IMR-90 (cell line): ENCODE measurements at regions not wholly inside any gene's neighbourhood (a gene's known extent, or its start where the extent isn't known, plus 50 kb on each side); places are given as distances from the start of the nearest gene placed in this dataset.

Experiments
- ATAC-seq: fragments of 200-7000 bp; cut with Tn5 transposase; 2 replicates; pipeline ENCODE4 v1.9.1; 2020; ENCODE audit warnings: low read depth, mild to moderate bottlenecking, moderate library complexity
- BruUV-seq: library from RNA; stranded (reverse); fragments of 400-500 nt; replicated peaks from 2 replicates; lab custom pipeline; 2021; lab: Mats Ljungman, UMichigan
- CTCF ChIA-PET: fragments of 300-600 bp; formaldehyde crosslinking; extraction: SDS; loops from one replicate; lab custom pipeline; 2021; ENCODE audit warnings: antibody characterized with exemption; lab: Yijun Ruan, JAX
- POLR2A ChIA-PET: fragments of 300-600 bp; sonication (Branson Sonifier 250); formaldehyde crosslinking; loops from one replicate; lab custom pipeline; 2022; ENCODE audit warnings: antibody characterized with exemption; ENCODE audit not compliant: unreplicated experiment; lab: Charles Lee
- DNase-seq: peaks from one replicate; pipeline ENCODE4 v3.0.0; 2013
- H2AFZ ChIP-seq: replicated peaks from 2 replicates; pipeline ENCODE3; 2013; ENCODE audit warnings: low read length, mild to moderate bottlenecking; ENCODE audit not compliant: poor library complexity
- H2AK5ac ChIP-seq: 2 replicates; pipeline ENCODE4 v1.6.1; 2013; ENCODE audit warnings: low read depth, low read length, inconsistent platforms
- H2AK9ac ChIP-seq: replicated peaks from 2 replicates; pipeline ENCODE3; 2013; ENCODE audit warnings: mild to moderate bottlenecking, low read depth, low read length, moderate library complexity; ENCODE audit not compliant: poor library complexity
- H2BK120ac ChIP-seq: 2 replicates; pipeline ENCODE4 v1.6.1; 2013; ENCODE audit warnings: low read depth, low read length, inconsistent platforms
- H2BK15ac ChIP-seq: 3 replicates; pipeline ENCODE4 v1.6.1; 2013; ENCODE audit warnings: low read depth, low read length, inconsistent platforms
- H2BK20ac ChIP-seq: 2 replicates; pipeline ENCODE4 v1.6.1; 2013; ENCODE audit warnings: low read depth, mild to moderate bottlenecking, inconsistent platforms, low read length, moderate library complexity
- H2BK5ac ChIP-seq: 2 replicates; pipeline ENCODE4 v1.6.1; 2013; ENCODE audit warnings: mild to moderate bottlenecking, low read depth, low read length, inconsistent platforms; ENCODE audit not compliant: poor library complexity, severe bottlenecking
- H3K14ac ChIP-seq: replicated peaks from 2 replicates; pipeline ENCODE4 v1.6.1; 2013; ENCODE audit warnings: low read depth, low read length, inconsistent platforms
- H3K18ac ChIP-seq: 2 replicates; pipeline ENCODE4 v1.6.1; 2013; ENCODE audit warnings: low read depth, low read length, control low read depth
- H3K23ac ChIP-seq: 2 replicates; pipeline ENCODE4 v1.6.1; 2013; ENCODE audit warnings: low read depth, low read length, inconsistent platforms
- H3K27ac ChIP-seq: 2 replicates; pipeline ENCODE4 v1.5.1; 2013; ENCODE audit warnings: mild to moderate bottlenecking, control low read depth, low read length; ENCODE audit not compliant: insufficient read depth
- H3K27me3 ChIP-seq: 2 replicates; pipeline ENCODE4 v1.6.1; 2013; ENCODE audit warnings: low read length; ENCODE audit not compliant: control insufficient read depth, insufficient read depth
- H3K36me3 ChIP-seq: 2 replicates; pipeline ENCODE4 v1.6.1; 2013; ENCODE audit warnings: low read length, mixed read lengths; ENCODE audit not compliant: control insufficient read depth, insufficient read depth
- H3K4ac ChIP-seq: 2 replicates; pipeline ENCODE4 v1.6.1; 2013; ENCODE audit warnings: low read depth, low read length, inconsistent platforms
- H3K4me1 ChIP-seq: 2 replicates; pipeline ENCODE4 v1.6.1; 2013; ENCODE audit warnings: low read length, mixed read lengths; ENCODE audit not compliant: control insufficient read depth, insufficient read depth
- H3K4me2 ChIP-seq: 2 replicates; pipeline ENCODE4 v1.6.1; 2013; ENCODE audit warnings: low read depth, mild to moderate bottlenecking, control low read depth, low read length, moderate library complexity
- H3K4me3 ChIP-seq: 2 replicates; pipeline ENCODE4 v1.5.1; 2013; ENCODE audit warnings: low read depth, mild to moderate bottlenecking, control low read depth, low read length, moderate library complexity; ENCODE audit not compliant: insufficient read depth
- H3K56ac ChIP-seq: 2 replicates; pipeline ENCODE4 v1.6.1; 2013; ENCODE audit warnings: low read length, inconsistent platforms; ENCODE audit not compliant: insufficient read depth; ENCODE audit errors: extremely low read depth
- H3K79me1 ChIP-seq, 2 experiments: 2 replicates each; pipeline ENCODE4 v1.6.1; 2013; ENCODE audit warnings: low read length in 2 of 2, inconsistent platforms in 1 of 2, low read depth in 1 of 2
- H3K9ac ChIP-seq: 2 replicates; pipeline ENCODE4 v1.6.1; 2013; ENCODE audit warnings: low read depth, low read length, control low read depth
- H3K9me1 ChIP-seq: 2 replicates; pipeline ENCODE4 v1.6.1; 2013; ENCODE audit warnings: low read length, inconsistent platforms; ENCODE audit not compliant: insufficient read depth
- H3K9me3 ChIP-seq: 2 replicates; pipeline ENCODE4 v1.6.1; 2013; ENCODE audit warnings: low read length; ENCODE audit not compliant: control insufficient read depth, insufficient read depth
- H4K20me1 ChIP-seq: 2 replicates; pipeline ENCODE4 v1.6.1; 2013; ENCODE audit warnings: low read length, inconsistent platforms; ENCODE audit not compliant: insufficient read depth
- H4K5ac ChIP-seq: 2 replicates; pipeline ENCODE4 v1.6.1; 2013; ENCODE audit warnings: mild to moderate bottlenecking, low read depth, low read length, control low read depth
- H4K8ac ChIP-seq, 2 experiments: 2 replicates each; pipeline ENCODE4 v1.6.1; 2013; ENCODE audit warnings: low read depth in 2 of 2, low read length in 2 of 2, control low read depth in 1 of 2, inconsistent platforms in 1 of 2
- H4K91ac ChIP-seq: 2 replicates; pipeline ENCODE4 v1.6.1; 2013; ENCODE audit warnings: low read depth, low read length, inconsistent platforms; ENCODE audit not compliant: insufficient read depth
- CHD1 ChIP-seq: IDR thresholded peaks from 2 replicates; pipeline ENCODE4 v1.6.1; 2012; ENCODE audit warnings: low read depth, low read length, improper control_type of control experiment
- FOS ChIP-seq: fragments of 150-350 bp; IDR thresholded peaks from 2 replicates; pipeline ENCODE4 v1.6.1; 2016; ENCODE audit warnings: low read depth, low read length
- MAZ ChIP-seq: IDR thresholded peaks from 2 replicates; pipeline ENCODE4 v1.6.1; 2012; ENCODE audit warnings: low read depth, mild to moderate bottlenecking, low read length, improper control_type of control experiment, moderate library complexity, borderline replicate concordance
- MXI1 ChIP-seq: IDR thresholded peaks from 2 replicates; pipeline ENCODE4 v1.6.1; 2012; ENCODE audit warnings: low read depth, mild to moderate bottlenecking, low read length, moderate library complexity, borderline replicate concordance
- POLR2A ChIP-seq: IDR thresholded peaks from 2 replicates; pipeline ENCODE4 v1.6.1; 2012; ENCODE audit warnings: mild to moderate bottlenecking, low read depth, low read length
- RAD21 ChIP-seq: IDR thresholded peaks from 2 replicates; pipeline ENCODE4 v1.6.1; 2012; ENCODE audit warnings: low read length, improper control_type of control experiment
- RCOR1 ChIP-seq: IDR thresholded peaks from 2 replicates; pipeline ENCODE4 v1.6.1; 2012; ENCODE audit warnings: mild to moderate bottlenecking, low read length, improper control_type of control experiment; ENCODE audit not compliant: insufficient replicate concordance
- RFX5 ChIP-seq: IDR thresholded peaks from 2 replicates; pipeline ENCODE4 v1.8.0; 2012; ENCODE audit warnings: low read depth, mild to moderate bottlenecking, low read length, moderate library complexity
- SMC3 ChIP-seq: fragments of 150-350 bp; IDR thresholded peaks from 2 replicates; pipeline ENCODE4 v1.6.1; 2016; ENCODE audit warnings: low read depth, mild to moderate bottlenecking, antibody characterized with exemption, low read length, moderate library complexity
- WGBS, 2 experiments: methylation state at CpG; one replicate each; pipeline versions ENCODE4 v1.1.5 to v1.1.7; 2013; ENCODE audit warnings: missing lambda C conversion rate in 2 of 2; ENCODE audit not compliant: insufficient read length in 1 of 2; ENCODE audit errors: extremely low coverage in 2 of 2; 5-methylcytosine and 5-hydroxymethylcytosine counted together
- dilution Hi-C: fragments of 300-500 bp; cut with HindIII; formaldehyde crosslinking; loops from one replicate; pipeline ENCODE4 v1.14.3; 2018; ENCODE audit warnings: low sequenced_read_pairs; ENCODE audit not compliant: unreplicated experiment
- in situ Hi-C: fragments of 300-500 bp; cut with MboI; formaldehyde crosslinking; loops from 3 replicates; pipeline ENCODE4 v1.14.3; 2019; ENCODE audit warnings: low sequenced_read_pairs, inconsistent platforms, mixed read lengths
- intact Hi-C: fragments of 100-400 bp; cut with micrococcal nuclease; formaldehyde crosslinking; loops from 2 replicates; pipeline ENCODE4 v1.10.0; 2022

DNA sequence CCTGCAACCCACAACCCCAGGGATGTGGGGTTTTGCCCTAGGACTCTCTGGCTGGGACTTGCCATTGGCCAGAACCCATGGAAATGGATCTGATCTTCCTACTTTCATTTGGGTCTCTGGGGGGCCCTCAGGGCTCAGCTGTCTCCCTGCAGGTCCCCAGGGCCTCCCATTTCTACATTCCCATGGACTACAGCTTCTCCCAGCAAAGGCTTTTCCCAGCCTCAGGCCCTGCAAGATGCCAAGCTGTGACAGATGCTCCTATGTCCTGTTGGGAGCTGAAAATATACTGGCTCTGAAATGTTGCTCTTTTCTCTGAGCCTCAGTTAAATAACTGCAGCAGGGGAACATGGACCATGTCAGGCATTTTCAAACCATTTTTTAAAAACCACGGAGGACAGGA lies 99.5 kb upstream of the IGSF21 start:
- BruUV-seq, result no TSS peak

More for the DNA sequence above, 99.5 kb upstream of the IGSF21 start:
- Histone ChIP-seq H2BK5ac (no peak overlapping the region), H3K56ac (no peak overlapping the region), H2AK9ac (no peak overlapping the region), H3K79me1 (no peaks in the 10 kb centered on the region), H2BK120ac (no peak overlapping the region), H2AFZ (no peak overlapping the region), H3K4me3 (no peak overlapping the region), H3K9ac (no peak overlapping the region), H3K4me1 (no peaks in the 10 kb centered on the region), H4K20me1 (no peaks in the 10 kb centered on the region), H4K5ac (no peak overlapping the region), H2AK5ac (no peak overlapping the region), H3K36me3 (no peaks in the 10 kb centered on the region), H2BK15ac (no peak overlapping the region), H4K8ac (no peak overlapping the region), H3K4me2 (no peak overlapping the region), H3K14ac (no peak overlapping the region), H3K27ac (no peak overlapping the region), H4K91ac (no peak overlapping the region), H2BK20ac (no peak overlapping the region), H3K23ac (no peak overlapping the region), H3K27me3 (no peaks in the 10 kb centered on the region), H3K4ac (no peak overlapping the region), H3K9me1 (no peaks in the 10 kb centered on the region), H3K9me3 (no peaks in the 10 kb centered on the region), H3K18ac (no peak overlapping the region)
- ChIA-PET CTCF (no interaction called here), POLR2A (no interaction called here)
- in situ Hi-C loops (no loop called here), intact Hi-C loops (no loop called here), dilution Hi-C loops (no loop called here)
- ATAC-seq (no peak), DNase-seq (no peak)
- TF ChIP-seq SMC3, result no peak
- no peak for TF ChIP-seq RAD21
- no peak for TF ChIP-seq FOS
- no peak for TF ChIP-seq MXI1
- no peak for TF ChIP-seq CHD1
- TF ChIP-seq MAZ, result no peak
- TF ChIP-seq RCOR1, result no peak
- no peak for TF ChIP-seq RFX5
- no peak for TF ChIP-seq POLR2A
- 20% methylated on average over 1 of the region's 1 CpG; no CpG with 5 or more reads in 1 of the 2 experiments for WGBS, 2 experiments
